Stimulated activated CD4-positive, alpha-beta T cell treated with anti-CD3 and anti-CD28 coated beads, Interleukin-4, amount 100 ng/mL, for 48 hours (primary cell): ENCODE measurements at regions not wholly inside any gene's neighbourhood (a gene's known extent, or its start where the extent isn't known, plus 50 kb on each side); places are given as distances from the start of the nearest gene placed in this dataset.

Source experiments
- DNase-seq, 2 donors: peaks; one replicate each; pipeline ENCODE4 v3.0.0-alpha.2; 2020; ENCODE audit warnings: low read depth in 2 of 2

DNA sequence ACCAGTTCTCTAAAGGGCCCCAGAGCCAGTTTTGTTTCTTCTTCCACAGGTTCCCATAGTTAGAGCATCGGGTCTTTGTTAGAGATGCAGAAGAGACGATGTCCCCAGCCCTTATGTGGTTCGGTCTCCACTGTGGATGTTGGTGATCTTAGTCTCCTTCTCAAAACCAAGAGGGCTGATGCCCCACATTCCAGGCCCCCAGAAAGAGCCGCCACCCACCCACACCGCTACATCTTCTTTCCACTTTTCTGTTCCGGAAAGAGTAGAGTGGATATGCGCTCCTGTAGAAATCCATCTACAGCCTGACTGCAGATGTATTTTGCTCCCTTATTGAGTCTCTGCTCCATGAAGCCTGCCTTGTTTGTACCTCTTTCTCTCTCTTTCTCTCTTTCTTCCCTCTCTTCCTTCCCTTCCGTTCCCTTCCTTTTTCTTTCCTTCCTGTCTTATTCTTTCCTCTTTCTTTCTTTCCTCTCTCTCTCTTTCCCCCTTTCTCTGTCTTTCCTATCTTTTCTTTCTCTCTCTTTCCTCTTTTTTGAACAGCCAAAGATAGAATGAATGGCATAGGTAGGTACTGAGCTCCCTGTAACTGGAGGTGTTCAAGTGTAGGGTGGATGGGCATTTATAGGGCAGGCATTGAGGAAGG, 224.3 kb downstream of the SEC14L1 start:
- no peak for DNase-seq

DNA sequence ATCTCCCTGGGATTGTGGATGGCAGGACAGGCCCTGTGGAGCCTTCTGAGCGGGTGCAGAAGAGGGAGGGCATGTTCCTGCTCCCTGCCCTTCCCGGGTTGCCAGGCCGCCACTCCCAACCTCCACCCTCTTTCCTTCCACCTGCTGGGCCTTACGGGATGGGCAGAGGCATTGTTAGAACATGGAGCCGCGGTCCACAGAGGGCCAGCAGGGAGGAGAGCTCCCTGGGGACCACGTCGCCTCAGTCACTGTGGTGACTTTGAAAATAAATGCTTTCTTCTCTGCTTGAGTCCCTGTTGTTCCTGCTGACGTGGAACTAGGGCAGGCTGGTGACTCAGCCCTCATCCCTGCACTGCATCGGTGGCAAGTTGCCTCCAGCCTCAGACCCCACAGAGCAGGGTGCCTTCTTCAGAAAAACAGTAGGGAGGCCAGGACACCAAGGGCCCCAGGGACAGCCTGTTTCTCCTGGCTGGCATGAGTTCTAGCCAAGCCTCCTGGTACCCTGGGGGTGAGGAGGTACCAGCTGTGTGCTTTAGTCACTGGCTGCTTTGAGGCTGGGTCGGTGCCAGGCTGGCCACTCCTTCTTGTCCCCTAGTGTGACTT, 224.9 kb downstream of the SEC14L1 start:
- DNase-seq = no peak

DNA sequence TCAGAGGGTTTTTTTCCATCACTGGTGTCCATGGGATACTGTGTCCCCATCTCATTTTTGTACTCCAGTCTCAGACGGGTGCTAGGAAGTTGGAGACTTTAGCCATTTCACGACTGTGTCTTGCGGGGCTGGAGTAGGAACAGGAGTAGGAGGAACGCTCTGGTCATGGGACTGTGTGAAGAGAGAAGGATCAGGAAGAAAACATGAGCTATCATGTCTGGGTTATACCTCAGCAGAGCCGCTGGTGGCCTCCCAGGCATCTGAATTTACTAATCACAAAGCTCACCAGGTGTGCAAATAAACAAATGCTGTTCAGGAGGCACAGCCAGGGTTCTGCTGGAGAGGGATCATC, 225.4 kb downstream of the SEC14L1 start:
- DNase-seq = no peak

DNA sequence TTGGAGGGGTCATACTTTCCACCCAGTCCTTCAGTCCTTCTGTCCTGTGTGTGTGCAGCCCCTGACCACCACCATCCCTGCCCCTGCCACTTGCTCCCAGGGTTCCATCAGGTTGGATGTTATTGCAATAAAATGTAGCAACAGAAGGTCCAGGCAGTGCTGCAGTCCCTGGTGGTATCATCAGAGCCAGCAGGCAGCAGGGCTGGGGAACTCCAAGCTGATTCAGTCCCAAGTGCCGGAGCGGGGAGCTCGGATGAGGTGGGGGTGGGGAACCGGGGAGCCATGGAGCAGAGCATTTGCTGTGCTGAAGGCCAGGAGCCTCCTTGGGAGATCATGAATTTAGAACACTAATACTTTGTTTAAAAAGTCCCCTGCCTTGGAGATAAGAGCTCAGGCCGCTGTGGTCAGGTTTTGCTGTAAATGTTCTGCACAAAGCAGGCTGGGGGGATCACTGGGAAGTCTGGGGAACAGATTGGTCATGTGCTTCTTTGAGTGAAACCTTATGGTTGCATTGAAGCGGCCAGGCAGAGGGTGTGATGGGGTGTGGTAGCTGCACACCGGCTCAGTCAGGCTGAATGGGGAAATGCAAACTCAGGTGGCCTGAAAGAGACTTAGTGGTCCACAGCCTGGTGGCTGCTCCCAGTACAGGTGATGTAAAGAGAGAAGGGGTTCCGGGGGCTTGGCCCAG, 225.9 kb downstream of the SEC14L1 start:
- DNase-seq = no peak

DNA sequence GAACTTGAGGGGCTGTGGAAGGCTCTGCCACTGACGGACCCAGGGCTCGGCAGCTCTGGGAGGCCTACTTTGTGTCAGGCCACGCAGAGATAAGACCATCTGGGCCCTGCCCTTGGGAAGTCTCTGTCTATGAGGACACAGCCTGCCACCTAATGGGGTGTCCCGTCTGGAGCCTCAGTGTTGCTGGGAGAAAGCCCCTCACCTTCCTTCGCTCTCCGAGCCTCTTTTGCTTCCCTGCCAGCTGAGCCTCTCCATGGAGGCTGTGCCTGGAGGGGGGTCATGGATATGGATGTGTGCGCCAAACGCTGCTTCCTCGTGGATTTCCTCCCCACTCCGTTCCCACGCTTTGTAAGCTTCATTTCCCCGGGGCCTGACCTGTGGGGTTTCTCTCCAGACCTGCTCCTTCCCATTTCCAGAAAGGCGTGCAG, 228.8 kb downstream of the SEC14L1 start:
- DNase-seq = no peak

DNA sequence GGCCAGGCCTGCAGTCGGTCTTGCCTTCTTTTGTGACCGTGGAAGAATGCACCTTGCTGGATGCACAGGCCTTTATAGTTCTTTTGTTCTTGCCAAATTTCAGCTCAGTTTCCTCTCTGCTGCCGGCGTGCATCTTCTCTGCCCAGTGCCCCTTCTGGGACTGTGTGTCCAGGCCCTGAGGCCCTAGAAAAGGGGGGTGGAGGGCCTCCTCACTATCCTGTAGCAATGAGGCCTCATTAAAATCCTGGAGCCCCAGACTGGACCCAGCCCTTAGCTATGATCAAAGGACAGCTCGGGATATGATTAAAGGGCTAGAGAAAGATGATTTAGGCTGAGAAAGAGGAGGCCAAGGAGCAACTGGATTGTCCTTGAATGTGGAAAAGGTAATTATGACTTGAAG, 229.8 kb downstream of the SEC14L1 start:
- no peak for DNase-seq

DNA sequence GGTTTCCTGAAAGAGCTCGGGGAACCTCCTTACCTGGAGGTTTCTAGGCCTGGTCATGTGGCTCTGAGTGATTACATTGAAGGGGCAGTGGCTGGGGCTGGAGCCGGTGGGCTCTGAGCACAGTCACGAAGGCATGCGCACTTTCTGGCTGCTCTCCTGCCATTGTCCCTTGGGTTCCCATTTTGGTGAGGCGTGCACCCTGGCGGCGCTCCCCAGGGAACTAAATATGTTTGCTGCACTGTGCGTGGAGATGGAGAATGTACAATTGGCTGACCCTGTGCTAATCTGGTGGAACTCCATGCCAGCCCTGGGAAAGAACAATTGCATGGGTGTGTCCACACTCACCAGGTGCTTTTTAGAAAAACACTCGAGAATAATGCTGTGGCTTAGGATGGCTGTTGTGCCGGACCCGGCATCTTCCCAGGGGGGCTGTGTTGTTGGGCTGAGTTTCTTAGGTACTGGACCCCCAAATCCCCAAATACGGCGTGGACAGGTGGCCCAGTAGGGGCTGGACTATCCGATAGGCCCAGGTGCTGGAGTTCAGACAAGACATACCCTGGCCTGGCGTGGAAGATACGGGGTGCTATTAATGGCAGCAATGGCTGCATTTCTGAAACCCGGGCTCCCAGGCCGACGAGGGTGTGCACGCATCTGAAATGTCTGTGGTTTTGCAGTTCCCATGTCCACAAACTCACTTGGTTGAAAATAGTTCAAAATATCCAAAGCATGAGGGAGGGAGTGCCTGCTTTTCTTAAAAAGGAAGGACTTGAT, 230.5 kb downstream of the SEC14L1 start:
- no peak for DNase-seq

DNA sequence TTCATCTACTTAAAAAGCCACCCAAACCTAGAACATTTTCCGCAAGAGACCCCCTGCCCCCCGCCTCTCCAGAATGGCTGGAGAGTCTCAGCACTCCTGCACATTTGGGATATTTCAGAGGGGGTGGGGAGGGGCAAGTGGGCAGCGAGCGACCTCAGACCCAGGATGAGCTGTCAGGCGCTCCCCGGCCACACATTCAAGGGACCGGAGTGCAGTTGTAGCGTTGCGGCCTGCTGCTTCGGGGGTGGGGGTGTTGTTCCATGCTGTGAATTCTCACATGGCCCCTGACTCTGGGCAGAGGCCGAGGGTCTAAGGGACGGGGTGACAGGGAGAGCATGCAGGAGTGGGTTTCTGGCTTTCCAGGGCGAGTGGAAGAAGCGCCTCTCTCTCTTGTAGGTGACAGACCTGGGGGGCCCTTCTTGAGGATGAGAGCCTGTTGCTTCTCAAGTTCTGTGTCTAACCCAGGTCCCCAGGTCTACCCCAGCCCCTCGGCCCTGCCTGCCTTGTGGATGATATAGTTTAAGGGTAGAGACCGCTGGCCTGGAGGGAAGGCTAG, 231.2 kb downstream of the SEC14L1 start:
- DNase-seq = no peak

DNA sequence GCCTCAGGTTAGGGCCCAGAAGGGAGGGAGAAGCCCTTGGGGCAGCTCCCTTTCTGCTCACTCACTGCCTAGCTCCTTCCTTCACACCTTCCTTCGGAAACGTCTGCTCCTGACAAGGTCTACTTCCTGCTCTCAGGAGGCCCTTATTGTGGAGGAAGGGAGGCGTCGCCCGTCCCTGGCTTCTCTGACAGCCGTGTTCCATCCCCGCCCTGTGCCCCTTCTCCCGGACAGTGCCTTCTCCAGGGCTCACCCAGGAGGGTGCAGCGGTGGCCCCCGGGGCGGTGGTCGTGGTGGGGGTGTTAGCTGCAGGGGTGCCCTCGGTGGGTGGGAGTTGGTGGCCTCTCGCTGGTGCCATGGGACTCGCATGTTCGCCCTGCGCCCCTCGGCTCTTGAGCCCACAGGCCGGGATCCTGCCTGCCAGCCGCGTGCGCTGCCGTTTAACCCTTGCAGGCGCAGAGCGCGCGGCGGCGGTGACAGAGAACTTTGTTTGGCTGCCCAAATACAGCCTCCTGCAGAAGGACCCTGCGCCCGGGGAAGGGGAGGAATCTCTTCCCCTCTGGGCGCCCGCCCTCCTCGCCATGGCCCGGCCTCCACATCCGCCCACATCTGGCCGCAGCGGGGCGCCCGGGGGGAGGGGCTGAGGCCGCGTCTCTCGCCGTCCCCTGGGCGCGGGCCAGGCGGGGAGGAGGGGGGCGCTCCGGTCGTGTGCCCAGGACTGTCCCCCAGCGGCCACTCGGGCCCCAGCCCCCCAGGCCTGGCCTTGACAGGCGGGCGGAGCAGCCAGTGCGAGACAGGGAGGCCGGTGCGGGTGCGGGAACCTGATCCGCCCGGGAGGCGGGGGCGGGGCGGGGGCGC, 231.9 kb downstream of the SEC14L1 start:
- peak; percentile 42 to 47 for DNase-seq

DNA sequence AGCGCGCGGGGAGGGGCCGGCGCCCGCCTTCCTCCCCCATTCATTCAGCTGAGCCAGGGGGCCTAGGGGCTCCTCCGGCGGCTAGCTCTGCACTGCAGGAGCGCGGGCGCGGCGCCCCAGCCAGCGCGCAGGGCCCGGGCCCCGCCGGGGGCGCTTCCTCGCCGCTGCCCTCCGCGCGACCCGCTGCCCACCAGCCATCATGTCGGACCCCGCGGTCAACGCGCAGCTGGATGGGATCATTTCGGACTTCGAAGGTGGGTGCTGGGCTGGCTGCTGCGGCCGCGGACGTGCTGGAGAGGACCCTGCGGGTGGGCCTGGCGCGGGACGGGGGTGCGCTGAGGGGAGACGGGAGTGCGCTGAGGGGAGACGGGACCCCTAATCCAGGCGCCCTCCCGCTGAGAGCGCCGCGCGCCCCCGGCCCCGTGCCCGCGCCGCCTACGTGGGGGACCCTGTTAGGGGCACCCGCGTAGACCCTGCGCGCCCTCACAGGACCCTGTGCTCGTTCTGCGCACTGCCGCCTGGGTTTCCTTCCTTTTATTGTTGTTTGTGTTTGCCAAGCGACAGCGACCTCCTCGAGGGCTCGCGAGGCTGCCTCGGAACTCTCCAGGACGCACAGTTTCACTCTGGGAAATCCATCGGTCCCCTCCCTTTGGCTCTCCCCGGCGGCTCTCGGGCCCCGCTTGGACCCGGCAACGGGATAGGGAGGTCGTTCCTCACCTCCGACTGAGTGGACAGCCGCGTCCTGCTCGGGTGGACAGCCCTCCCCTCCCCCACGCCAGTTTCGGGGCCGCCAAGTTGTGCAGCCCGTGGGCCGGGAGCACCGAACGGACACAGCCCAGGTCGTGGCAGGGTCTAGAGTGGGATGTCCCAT, 232.8 kb downstream of the SEC14L1 start:
- no peak for DNase-seq

DNA sequence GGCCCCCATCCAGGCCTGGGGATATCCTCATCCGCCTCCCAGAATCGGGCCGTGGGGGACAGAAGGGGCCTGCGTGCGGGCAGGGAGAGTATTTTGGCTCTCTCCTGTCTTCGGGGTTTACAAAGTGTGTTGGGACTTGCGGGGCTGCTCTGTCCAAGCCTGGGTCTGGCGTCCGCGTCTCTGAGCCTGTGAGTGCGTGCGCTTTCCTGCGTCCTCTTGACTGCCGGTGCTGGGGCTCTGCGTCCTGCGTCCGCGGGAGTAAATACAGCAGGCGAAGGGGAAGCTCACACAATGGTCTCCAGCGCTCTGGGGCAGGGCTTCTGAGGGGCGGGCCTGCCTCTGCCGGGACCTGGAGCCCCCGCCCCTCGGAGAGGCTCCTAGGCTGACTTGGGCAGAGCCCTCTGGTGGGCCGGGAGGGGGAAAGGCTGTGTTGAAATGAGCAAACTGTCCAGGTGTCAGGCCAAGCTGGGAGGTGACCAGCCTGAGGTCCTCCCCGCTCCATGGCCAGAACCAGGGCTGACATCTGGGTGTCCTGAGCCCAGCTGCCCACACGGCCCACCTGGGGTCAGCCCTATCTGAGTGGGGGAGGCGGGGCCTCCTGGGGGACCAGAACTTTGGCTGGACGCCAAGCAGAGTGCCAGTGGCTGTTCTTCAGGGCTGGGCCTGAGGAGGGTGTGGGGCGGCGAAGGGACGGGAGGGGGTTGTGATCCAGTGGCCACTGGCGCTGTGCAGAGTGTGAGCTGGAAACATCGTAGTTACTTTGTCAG, 233.6 kb downstream of the SEC14L1 start:
- peak; percentile 68 to 75 for DNase-seq

DNA sequence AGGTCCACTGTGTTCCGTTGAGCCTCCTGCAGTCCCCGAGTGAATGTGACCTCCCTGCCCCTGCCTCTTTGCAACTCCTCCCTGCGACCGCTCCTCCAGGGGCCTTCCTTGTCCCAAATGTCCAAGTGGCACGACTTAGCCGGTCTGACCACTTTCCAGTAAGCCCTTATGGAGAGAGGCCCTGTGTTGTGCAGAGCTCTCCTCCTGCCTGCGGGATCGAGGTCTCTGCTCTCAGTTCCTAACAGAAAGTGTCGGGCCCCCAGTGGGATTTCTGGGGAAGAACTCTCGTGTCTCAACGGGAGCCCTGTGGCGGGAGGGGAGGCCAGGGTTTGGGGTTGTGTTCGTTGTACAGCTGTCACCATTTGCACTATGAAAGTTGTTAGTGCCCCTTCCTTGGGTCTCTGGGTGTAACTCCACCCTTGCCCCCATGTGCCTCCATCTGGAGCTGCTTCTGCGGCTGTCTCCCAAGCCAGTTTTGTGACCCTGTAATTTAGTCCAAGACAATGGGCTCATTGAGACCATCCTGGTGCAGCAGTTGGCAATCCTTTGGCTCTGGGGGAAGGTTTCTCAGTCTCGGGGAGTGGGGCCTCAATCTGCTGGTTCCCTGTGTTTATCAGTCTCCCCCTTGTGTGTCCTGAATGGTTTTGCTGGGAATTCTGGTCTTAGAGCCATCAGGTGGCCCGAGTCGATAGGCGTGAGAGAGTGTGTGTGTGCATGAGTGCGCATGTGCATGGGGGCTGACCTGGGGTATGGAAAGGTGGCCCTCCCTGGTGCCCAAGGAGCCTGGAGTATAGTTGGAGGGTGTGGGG, 234.5 kb downstream of the SEC14L1 start:
- DNase-seq = no peak

DNA sequence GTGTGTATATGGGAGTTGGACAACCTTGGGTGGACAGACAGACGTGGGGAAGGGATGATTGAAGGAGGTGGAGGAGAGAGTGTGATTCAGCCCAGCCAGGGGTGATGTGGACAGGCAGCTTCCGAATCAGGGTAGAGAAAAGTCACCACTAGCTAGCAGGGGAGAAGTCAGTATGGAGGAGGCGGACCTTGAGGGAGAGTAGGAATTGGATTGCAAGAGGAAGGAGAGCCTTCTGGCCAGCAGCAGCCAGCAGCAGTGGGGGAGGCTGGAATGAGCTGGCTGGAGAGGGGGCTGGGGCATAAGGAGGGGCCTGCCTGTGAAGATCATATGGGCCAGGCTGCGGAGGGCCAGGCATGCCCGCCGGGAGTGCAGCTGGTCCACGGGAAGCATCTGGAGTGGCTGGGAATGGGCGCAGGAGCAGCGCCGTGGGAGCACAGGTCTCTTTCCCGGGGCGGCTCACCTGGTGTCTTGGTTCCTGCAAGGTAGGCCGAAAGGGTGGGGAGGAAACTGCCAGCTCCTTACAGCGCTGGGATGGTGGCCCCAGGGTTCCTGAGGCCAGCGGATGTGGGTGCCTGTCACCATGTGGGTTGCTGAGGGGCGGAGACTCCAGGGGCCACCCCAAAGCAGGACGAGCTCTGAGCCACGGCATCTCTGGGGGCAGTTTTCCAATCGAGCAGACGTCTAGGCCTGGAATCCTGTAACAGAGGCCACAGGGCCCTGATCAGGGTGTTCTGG, 235.3 kb downstream of the SEC14L1 start:
- peak; percentile 55 to 76 for DNase-seq

DNA sequence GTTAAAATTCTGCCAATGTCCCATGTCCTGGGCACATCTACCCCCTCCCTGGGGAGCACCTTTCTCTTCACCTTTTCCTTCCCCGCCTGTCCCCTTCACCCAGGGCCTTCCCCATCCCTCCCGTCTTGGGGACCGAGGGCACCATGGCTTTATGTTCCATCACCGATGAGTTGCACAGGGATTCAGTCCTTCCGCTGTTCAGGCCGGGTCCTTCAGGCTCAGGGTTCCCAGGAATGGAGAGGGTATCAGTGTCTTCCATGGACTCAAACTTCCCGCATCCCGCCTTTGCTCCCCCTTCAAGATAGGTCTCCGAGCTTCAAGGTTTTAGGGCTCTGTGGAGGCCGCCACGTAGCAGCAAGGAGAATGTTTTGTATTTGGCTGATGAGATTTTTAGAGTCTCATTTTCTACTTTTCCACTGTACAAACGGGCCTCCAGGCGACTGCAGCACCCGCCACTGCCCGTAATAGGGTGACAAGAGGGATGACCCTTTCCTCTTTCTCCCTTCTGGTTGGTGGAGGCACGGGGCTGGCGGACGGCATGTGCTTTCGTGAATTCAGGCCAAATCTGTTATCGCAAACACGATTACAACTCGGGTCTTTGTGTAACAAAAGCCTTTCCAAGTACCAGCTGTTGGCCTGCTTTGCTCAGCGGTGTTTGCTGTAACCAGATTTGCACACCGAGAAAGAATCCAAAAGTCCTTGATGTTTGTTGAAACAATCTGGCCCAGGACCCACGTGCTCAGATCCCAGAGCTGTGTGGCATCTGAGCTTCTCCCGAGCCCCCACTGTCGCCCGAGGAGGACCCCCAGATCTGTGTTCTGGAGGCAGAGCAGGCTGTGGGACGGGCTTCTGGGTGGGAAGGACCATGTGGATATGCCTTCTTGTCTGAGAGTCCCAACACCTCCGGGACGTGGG, 236.3 kb downstream of the SEC14L1 start:
- DNase-seq = no peak

DNA sequence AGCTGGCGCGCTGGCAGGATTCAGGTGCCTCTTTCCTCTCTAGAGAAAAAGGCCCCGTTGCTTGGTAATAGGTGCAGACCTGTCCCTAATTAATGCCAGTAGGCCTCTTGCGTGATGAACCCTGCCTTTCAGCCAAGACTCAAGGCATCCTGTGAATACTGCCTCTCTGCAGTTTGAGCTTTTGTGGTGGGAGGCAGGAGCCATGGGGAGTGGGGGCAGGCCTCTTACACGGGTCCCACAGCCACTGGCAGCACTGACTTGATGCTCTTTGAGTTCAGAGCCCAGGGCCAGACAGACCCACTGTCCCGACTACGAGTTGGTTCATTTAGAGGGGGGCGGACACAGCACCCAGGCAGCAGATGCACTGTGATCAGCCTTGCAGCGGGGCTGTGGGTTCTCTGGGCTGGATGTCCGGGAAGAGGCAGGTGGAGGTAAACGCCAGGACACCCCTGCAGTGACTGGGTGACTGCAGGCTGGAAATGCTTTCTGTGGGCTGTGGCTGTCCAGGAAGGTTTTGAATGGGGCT, 237.0 kb downstream of the SEC14L1 start:
- no peak for DNase-seq

DNA sequence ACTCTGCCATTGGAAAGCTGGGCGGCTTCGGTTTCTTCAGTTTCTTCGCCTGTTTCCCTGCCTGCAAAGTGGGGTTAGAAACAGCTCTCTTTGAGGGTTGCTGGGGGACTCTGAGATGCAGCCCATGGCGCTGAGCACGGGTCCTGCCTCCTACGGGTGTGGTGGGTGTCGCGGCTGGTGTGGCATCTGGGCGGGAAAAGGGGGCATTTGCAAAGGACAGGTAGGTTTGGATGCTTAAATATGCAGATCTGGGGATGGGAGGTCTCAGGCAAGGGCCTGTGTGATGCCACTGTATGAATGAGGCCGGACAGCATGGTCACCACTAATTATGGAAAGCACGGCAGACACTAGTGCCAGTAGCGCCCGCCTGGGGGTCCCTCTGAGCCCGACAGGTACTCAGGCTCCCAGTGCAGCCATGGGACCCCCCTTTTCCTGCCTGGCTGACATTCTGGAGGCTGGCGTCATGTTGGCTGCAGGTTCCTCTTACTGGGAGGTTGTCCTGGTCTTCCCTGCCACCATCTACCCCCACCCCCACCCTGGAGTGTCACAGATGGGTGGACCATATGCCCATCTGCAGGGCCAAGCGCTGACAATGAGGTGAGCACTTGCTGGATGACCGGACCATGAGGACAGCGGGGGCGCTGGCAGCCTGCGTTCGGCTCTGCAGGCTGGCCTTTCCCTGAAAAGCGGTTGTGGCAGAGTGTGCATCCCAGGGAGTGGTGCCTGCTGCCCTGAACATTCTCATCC, 237.7 kb downstream of the SEC14L1 start:
- DNase-seq = no peak
